Adipocyte (in vitro differentiated cells): ENCODE measurements at regions not wholly inside any gene's neighbourhood (a gene's known extent, or its start where the extent isn't known, plus 50 kb on each side); places are given as distances from the start of the nearest gene placed in this dataset.

Source experiments
- DNase-seq: peaks from one replicate; pipeline ENCODE4 v3.0.0-alpha.2; 2015; ENCODE audit warnings: low read depth
- H3K27me3 ChIP-seq: replicated peaks from 2 replicates; pipeline ENCODE4 v1.7.0; 2013; ENCODE audit warnings: mild to moderate bottlenecking, low read length, moderate library complexity; ENCODE audit not compliant: control insufficient read depth, insufficient read depth
- H3K36me3 ChIP-seq: 2 replicates; pipeline ENCODE4 v1.7.0; 2013; ENCODE audit warnings: low read length, mild to moderate bottlenecking, moderate library complexity; ENCODE audit not compliant: control insufficient read depth, insufficient read depth, severe bottlenecking
- H3K4me1 ChIP-seq: 2 replicates; pipeline ENCODE4 v1.7.0; 2013; ENCODE audit warnings: mild to moderate bottlenecking, low read length, moderate library complexity; ENCODE audit not compliant: control insufficient read depth, insufficient read depth
- H3K4me3 ChIP-seq: 2 replicates; pipeline ENCODE4 v1.7.0; 2013; ENCODE audit warnings: mild to moderate bottlenecking, low read length, moderate library complexity
- H3K9ac ChIP-seq: 2 replicates; pipeline ENCODE4 v1.7.0; 2013; ENCODE audit warnings: mild to moderate bottlenecking, low read length, moderate library complexity
- H3K9me3 ChIP-seq: 2 replicates; pipeline ENCODE4 v1.7.0; 2013; ENCODE audit warnings: mild to moderate bottlenecking, low read length, moderate library complexity; ENCODE audit not compliant: control insufficient read depth

- no peak for DNase-seq
- H3K9me3 ChIP-seq = no peaks in the 10 kb centered on the region
- peaks cover 5% of the 10 kb centered on the region for H3K4me1 ChIP-seq
These were observed 193.8 kb upstream of the HMHB1 start for GRCh38 chr5:143618141-143618540.

GRCh38 chr5:143614831-143615230 lies 197.1 kb upstream of the HMHB1 start:
- H3K4me1 ChIP-seq = peaks cover 5% of the 10 kb centered on the region
- H3K4me3 ChIP-seq = no peak overlapping the region
- H3K9ac ChIP-seq = no peak overlapping the region

More at GRCh38 chr5:143618141-143618540, 193.8 kb upstream of the HMHB1 start:
- H3K27me3 ChIP-seq = no peaks in the 10 kb centered on the region
- H3K36me3 ChIP-seq = no peaks in the 10 kb centered on the region
- H3K4me3 ChIP-seq = no peak overlapping the region
- H3K9ac ChIP-seq = no peak overlapping the region

GRCh38 chr5:143613329-143613728 lies 198.6 kb upstream of the HMHB1 start:
- Histone ChIP-seq H3K4me1 (no peaks in the 10 kb centered on the region), H3K9ac (no peak overlapping the region), H3K27me3 (no peaks in the 10 kb centered on the region), H3K9me3 (no peaks in the 10 kb centered on the region), H3K36me3 (no peaks in the 10 kb centered on the region), H3K4me3 (no peak overlapping the region)
- no peak for DNase-seq

More at GRCh38 chr5:143614831-143615230, 197.1 kb upstream of the HMHB1 start:
- no peaks in the 10 kb centered on the region for H3K27me3 ChIP-seq
- H3K36me3 ChIP-seq = no peaks in the 10 kb centered on the region
- H3K9me3 ChIP-seq = no peaks in the 10 kb centered on the region
- DNase-seq = no peak

GRCh38 chr5:143610946-143611345 lies 201.0 kb upstream of the HMHB1 start:
- Histone ChIP-seq H3K4me1 (no peaks in the 10 kb centered on the region), H3K9me3 (no peaks in the 10 kb centered on the region), H3K27me3 (no peaks in the 10 kb centered on the region), H3K4me3 (no peak overlapping the region), H3K9ac (no peak overlapping the region), H3K36me3 (no peaks in the 10 kb centered on the region)
- DNase-seq = no peak

- H3K4me1 ChIP-seq = peaks cover 4% of the 10 kb centered on the region
- H3K4me3 ChIP-seq = no peak overlapping the region
- H3K27me3 ChIP-seq = no peaks in the 10 kb centered on the region
- no peak overlapping the region for H3K9ac ChIP-seq
- no peaks in the 10 kb centered on the region for H3K36me3 ChIP-seq
- H3K9me3 ChIP-seq = no peaks in the 10 kb centered on the region
- DNase-seq = no peak
These were observed 202.7 kb upstream of the NR3C1 start for GRCh38 chr5:143606043-143606752.

DNA sequence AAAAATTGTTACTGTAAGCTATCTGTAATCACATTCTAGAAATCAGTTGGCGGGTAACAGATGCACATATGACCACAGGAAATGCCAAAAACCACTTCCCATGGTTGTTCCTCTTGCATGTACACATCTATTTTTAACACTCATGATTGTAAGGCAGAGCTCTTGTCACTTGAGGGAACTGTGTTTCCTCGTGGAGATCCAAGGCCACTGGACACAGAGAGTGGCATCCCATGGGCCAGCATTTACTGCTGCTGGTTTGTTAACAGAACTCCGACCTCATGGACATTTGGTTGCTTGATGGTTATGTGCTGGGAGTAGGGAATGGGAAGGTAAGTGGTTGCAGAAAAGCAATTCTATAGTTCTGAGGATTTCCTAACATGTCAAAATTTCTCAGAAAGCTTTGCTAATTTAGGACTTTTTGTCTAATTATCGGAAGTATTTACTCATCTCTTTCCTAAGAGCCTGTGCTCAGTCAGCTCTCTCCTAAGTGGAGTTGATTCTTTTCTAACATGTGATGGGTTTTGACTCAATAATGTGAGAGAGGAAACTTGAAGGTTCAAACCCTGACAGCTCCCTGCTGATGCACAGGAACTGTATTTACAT lies 202.0 kb upstream of the NR3C1 start:
- no peak for DNase-seq
- H3K4me3 ChIP-seq = no peak overlapping the region
- no peaks in the 10 kb centered on the region for H3K36me3 ChIP-seq
- H3K4me1 ChIP-seq = peaks cover 11% of the 10 kb centered on the region
- no peak overlapping the region for H3K9ac ChIP-seq
- no peaks in the 10 kb centered on the region for H3K27me3 ChIP-seq
- no peaks in the 10 kb centered on the region for H3K9me3 ChIP-seq

DNA sequence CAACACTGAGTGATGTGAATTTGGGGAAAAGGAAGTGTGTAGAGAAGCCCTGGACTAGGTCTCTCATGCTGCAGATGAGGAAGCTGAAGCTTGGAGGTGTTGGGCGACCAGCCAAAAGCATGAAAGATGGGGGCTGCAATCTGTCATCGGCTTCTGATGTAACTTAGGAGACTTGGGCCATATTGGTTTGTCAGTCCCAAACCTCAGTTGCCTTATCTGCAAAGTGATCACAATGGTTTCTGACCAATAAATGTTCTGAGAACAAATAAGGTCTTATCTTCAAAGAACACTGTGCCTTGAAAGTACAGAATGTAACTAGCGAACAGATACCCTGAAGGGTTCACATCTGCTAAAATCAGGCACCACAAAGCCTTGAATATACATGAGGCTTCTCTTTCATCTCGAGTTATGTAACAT lies 198.4 kb upstream of the NR3C1 start:
- Histone ChIP-seq H3K9me3 (no peaks in the 10 kb centered on the region), H3K9ac (no peak overlapping the region), H3K4me1 (peaks cover 12% of the 10 kb centered on the region), H3K36me3 (no peaks in the 10 kb centered on the region), H3K4me3 (no peak overlapping the region), H3K27me3 (no peaks in the 10 kb centered on the region)
- DNase-seq = no peak

GRCh38 chr5:143601357-143601756 lies 197.9 kb upstream of the NR3C1 start:
- no peak for DNase-seq
- Histone ChIP-seq H3K27me3 (no peaks in the 10 kb centered on the region), H3K9ac (no peak overlapping the region), H3K4me3 (no peak overlapping the region), H3K36me3 (no peaks in the 10 kb centered on the region), H3K4me1 (peaks cover 14% of the 10 kb centered on the region), H3K9me3 (no peaks in the 10 kb centered on the region)

DNA sequence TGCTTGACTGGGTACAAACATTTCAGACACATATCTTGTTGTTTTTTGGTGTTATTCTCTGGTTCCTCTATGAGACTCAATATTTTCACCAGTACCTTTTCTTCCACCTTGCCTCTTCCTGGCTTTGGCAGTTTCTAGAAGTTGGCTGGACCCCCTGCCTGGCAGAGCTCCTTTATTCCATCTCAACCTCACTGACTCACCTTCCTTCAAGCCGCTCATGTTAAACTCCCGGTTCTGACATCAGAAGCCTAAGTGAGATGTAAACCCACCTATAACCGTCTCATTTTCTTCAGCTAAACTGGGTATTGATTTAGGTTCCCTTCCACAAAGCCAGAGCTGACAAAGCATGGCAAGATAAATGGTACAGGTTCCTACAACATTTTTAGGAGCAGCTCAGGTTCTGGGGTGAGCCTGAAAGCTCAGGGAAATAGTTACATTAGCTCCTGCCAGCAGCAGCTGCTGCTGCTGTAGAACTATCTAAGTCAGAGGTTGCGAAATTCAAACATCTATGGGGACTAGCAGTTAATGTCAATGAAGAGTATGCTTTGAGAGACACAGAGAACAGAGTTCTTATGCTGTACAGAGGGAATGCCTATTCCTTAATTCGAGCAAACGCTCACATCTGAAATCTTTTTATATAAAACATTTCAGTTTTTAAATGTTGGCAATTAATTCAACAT lies 197.1 kb upstream of the NR3C1 start:
- H3K4me1 ChIP-seq = peaks cover 22% of the 10 kb centered on the region
- H3K9ac ChIP-seq = no peak overlapping the region
- no peaks in the 10 kb centered on the region for H3K36me3 ChIP-seq
- H3K4me3 ChIP-seq = no peak overlapping the region
- DNase-seq = peak; percentile 78
- no peaks in the 10 kb centered on the region for H3K27me3 ChIP-seq
- H3K9me3 ChIP-seq = no peaks in the 10 kb centered on the region

DNA sequence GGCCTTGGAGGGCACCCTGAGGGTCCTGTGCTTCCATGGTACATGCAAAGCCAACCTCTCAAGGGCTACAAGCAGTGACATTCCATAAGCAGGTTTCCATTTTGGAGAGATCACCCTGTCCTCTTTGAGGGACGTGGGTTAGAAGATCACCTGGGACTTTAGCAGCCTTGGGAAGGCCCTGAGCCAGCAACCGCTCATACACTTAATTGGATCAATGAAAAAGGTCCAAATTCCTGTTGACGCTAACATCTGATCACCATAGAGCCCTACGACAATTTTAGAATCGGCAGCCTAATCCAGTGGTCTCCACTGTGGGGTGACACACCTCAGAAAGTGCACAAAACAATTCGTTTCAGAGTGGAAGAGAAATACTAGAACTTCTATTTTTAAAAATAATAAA lies 196.0 kb upstream of the NR3C1 start:
- peaks cover 27% of the 10 kb centered on the region for H3K4me1 ChIP-seq
- H3K9ac ChIP-seq = no peak overlapping the region
- H3K4me3 ChIP-seq = no peak overlapping the region
- no peaks in the 10 kb centered on the region for H3K27me3 ChIP-seq
- no peaks in the 10 kb centered on the region for H3K9me3 ChIP-seq
- H3K36me3 ChIP-seq = no peaks in the 10 kb centered on the region
- DNase-seq = no peak

DNA sequence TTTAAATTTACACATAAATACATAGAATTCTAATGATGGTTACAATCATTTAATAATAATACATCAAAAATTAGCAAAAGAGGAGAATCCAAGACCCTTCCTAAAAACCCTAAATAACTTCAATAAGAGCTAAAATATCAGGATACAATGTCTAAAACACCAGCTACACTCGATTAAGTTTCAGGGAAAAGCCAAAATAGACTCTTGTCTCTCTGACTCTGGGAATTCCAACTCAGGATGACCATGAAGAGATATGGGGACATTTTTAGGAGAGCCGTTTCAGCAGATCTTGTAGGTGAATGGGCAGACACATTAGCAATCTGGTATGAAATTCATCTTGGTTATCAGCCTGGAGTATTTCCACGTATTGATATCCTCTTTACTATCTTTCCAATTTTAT lies 193.3 kb upstream of the NR3C1 start:
- Histone ChIP-seq H3K27me3 (no peaks in the 10 kb centered on the region), H3K36me3 (no peaks in the 10 kb centered on the region), H3K4me1 (peaks cover 27% of the 10 kb centered on the region), H3K4me3 (no peak overlapping the region), H3K9me3 (no peaks in the 10 kb centered on the region), H3K9ac (no peak overlapping the region)
- no peak for DNase-seq
